GM12891 (cell line): ENCODE measurements at regions not wholly inside any gene's neighbourhood (a gene's known extent, or its start where the extent isn't known, plus 50 kb on each side); places are given as distances from the start of the nearest gene placed in this dataset.
"Not testable (repeated sequence)": the region's sequence is repeated elsewhere in the genome, so short reads cannot be mapped to it uniquely, and the experiment has no call there.

ENCODE experiments used
- PAX5 ChIP-seq: IDR thresholded peaks from 2 replicates; pipeline ENCODE4 v1.6.1; 2011; ENCODE audit warnings: low read length, moderate library complexity, mild to moderate bottlenecking; ENCODE audit not compliant: insufficient read depth, severe bottlenecking
- POLR2A ChIP-seq: IDR thresholded peaks from 2 replicates; pipeline ENCODE4 v1.6.1; 2011; ENCODE audit warnings: low read depth, low read length, control low read depth
- POLR2AphosphoS5 ChIP-seq: IDR thresholded peaks from 2 replicates; pipeline ENCODE4 v1.6.1; 2011; ENCODE audit warnings: low read depth, low read length, control low read depth
- POU2F2 ChIP-seq: IDR thresholded peaks from 2 replicates; pipeline ENCODE4 v1.6.1; 2011; ENCODE audit warnings: low read depth, mild to moderate bottlenecking, control low read depth, low read length, moderate library complexity
- SPI1 ChIP-seq: IDR thresholded peaks from 2 replicates; pipeline ENCODE4 v1.6.1; 2011; ENCODE audit warnings: low read depth, low read length, control low read depth
- TAF1 ChIP-seq: IDR thresholded peaks from 2 replicates; pipeline ENCODE4 v1.6.1; 2011; ENCODE audit warnings: low read depth, low read length, control low read depth

DNA sequence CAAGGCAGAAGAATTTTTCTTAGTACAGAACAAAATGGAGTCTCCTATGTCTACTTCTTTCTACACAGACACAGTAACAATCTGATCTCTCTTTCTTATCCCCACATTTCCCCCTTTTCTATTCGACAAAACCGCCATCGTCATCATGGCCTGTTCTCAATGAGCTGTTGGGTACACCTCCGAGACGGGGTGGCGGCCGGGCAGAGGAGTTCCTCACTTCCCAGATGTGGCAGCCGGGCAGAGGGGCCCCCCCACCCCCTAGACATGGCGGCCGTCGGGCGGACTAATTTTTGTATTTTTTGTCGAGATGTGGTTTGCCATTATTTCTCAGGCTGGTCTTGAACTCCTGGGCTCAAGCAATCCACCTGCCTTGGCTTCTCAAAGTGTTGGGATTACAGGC, 198.4 kb upstream of the PELI2 start:
- not testable (repeated sequence) for TF ChIP-seq POLR2A, TAF1, POLR2AphosphoS5, PAX5, SPI1, POU2F2
